HFFc6 (cell line): ENCODE measurements at regions not wholly inside any gene's neighbourhood (a gene's known extent, or its start where the extent isn't known, plus 50 kb on each side); places are given as distances from the start of the nearest gene placed in this dataset.
"Not testable (repeated sequence)": the region's sequence is repeated elsewhere in the genome, so short reads cannot be mapped to it uniquely, and the experiment has no call there.

ENCODE experiments used
- DNase-seq: peaks from one replicate; pipeline ENCODE4 v3.0.0-alpha.2; 2018
- H3K27ac Mint-ChIP-seq: 2 replicates; pipeline ENCODE4 v1.8.0; 2020; ENCODE audit warnings: mild to moderate bottlenecking, mixed read lengths
- H3K27me3 Mint-ChIP-seq: 2 replicates; pipeline ENCODE4 v1.8.0; 2021; ENCODE audit warnings: mild to moderate bottlenecking, moderate library complexity, mixed read lengths; ENCODE audit not compliant: insufficient read depth
- H3K36me3 Mint-ChIP-seq: 2 replicates; pipeline ENCODE4 v1.8.0; 2021; ENCODE audit warnings: low read depth, mixed read lengths
- H3K4me1 Mint-ChIP-seq: 2 replicates; pipeline ENCODE4 v1.8.0; 2020; ENCODE audit warnings: low read depth, mixed read lengths
- H3K4me3 Mint-ChIP-seq: 2 replicates; pipeline ENCODE4 v1.8.0; 2020; ENCODE audit warnings: mild to moderate bottlenecking, moderate library complexity, mixed read lengths
- H3K9me3 Mint-ChIP-seq: 2 replicates; pipeline ENCODE4 v1.8.0; 2020; ENCODE audit warnings: mild to moderate bottlenecking, mixed read lengths
- TF ChIP-seq, protein P1 (sequence below): fragments of 200-600 bp; sonication (generic); IDR thresholded peaks from 2 replicates; pipeline ENCODE4 v1.5.0; 2021; ENCODE audit warnings: antibody characterized with exemption, mild to moderate bottlenecking

DNA sequence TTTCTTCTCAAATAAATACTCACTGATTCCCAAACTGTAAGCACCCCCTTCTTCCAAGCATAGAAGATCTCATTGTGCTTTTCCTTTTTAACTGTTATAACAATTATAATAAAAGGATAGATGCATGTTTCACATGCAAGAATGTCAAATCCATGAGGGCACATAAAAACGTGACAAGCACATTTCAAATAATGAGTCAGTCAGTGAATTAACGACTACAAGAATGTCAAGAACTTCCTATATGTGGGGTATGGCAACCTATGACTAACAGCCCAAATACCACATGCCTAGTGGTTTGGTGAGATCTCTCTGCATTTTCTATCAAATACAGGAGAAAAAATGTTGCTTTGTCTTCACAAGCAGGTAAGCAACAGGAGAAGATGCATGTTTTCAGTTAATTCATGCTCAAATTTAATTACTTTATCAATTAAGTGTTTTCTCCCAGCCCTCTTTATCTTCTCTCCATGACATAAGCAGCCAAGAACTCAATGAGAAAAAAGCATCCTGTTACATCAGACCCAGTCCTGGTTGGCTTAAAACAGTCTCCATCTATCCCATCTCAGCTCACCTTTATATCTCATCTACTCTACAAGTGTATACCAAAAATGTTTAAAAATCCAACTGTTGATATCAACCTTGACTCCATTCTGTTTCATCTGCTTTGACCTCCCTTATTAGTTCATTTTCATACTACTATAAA, 181.5 kb upstream of the LMCD1 start:
- DNase-seq, result peak; percentile 75
- TF ChIP-seq, protein P1, sequence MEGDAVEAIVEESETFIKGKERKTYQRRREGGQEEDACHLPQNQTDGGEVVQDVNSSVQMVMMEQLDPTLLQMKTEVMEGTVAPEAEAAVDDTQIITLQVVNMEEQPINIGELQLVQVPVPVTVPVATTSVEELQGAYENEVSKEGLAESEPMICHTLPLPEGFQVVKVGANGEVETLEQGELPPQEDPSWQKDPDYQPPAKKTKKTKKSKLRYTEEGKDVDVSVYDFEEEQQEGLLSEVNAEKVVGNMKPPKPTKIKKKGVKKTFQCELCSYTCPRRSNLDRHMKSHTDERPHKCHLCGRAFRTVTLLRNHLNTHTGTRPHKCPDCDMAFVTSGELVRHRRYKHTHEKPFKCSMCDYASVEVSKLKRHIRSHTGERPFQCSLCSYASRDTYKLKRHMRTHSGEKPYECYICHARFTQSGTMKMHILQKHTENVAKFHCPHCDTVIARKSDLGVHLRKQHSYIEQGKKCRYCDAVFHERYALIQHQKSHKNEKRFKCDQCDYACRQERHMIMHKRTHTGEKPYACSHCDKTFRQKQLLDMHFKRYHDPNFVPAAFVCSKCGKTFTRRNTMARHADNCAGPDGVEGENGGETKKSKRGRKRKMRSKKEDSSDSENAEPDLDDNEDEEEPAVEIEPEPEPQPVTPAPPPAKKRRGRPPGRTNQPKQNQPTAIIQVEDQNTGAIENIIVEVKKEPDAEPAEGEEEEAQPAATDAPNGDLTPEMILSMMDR, result no peak
- Mint-ChIP-seq H3K27me3 (no peaks in the 10 kb centered on the region), H3K9me3 (no peaks in the 10 kb centered on the region), H3K27ac (no peak overlapping the region), H3K4me1 (no peaks in the 10 kb centered on the region), H3K36me3 (no peaks in the 10 kb centered on the region), H3K4me3 (no peak overlapping the region)

DNA sequence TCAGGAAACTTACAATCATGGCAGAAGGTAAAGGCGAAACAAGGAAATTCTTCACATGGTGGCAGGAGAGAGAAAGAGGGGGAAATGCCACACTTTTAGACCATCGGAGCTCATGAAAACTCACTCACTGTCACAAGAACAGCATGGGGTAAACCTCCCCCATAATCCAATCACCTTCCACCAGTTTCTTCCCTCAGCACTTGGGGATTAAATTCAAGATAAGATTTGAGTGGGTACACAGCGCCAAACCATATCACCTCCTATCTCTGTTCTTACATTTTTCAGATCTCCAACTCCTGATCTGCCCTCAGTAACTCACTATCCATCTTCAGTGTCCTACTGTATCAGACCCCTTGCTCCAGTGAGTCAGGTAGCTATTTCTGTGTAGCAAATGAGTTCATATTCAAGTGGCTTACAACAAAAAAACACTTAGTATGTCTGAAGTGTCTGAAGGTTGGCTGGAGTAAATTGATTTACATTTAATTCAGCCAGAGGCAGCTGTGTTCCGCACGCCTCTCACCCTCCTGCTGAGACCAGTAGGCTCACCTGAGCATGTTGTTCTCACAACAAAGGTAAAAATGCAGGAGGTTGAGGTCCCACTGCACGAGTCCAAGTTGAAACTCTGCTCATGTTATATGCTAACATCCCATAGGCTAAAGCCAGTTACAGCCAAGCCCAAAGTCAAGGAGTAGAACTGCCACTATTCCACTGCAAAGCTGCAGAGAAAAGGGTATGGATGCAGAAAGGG, 180.7 kb upstream of the LMCD1 start:
- no peak for DNase-seq
- H3K4me1 Mint-ChIP-seq, result no peaks in the 10 kb centered on the region

DNA sequence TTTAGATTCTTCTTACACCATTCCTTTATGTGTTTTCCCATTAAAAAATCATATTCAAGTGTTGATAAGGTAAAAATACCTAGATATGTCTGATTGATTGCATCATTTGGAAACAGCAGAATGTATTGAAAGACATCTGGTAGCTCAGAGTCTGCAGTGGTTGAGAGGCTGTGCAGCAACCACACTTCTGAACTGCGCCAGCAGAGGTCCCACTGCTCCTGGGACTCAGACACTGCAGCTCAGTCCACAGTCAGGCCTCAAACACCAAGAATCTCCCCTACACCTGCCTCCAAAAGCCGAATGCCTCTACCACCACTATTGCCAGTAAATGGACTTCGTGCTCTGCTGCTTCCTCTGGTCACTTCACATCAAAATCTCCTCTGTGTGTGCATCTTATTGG, 176.9 kb upstream of the LMCD1 start:
- no peak overlapping the region for H3K27ac Mint-ChIP-seq
- TF ChIP-seq, protein P1, result peak; percentile 77
- no peaks in the 10 kb centered on the region for H3K4me1 Mint-ChIP-seq
- peak; percentile 27 for DNase-seq
- peaks cover 12% of the 10 kb centered on the region for H3K27me3 Mint-ChIP-seq
- H3K9me3 Mint-ChIP-seq, result no peaks in the 10 kb centered on the region
- H3K4me3 Mint-ChIP-seq, result no peak overlapping the region
- H3K36me3 Mint-ChIP-seq, result no peaks in the 10 kb centered on the region

More for the DNA sequence above, 180.7 kb upstream of the LMCD1 start:
- Mint-ChIP-seq H3K27ac (no peak overlapping the region), H3K4me3 (no peak overlapping the region), H3K27me3 (no peaks in the 10 kb centered on the region), H3K9me3 (no peaks in the 10 kb centered on the region), H3K36me3 (no peaks in the 10 kb centered on the region)
- TF ChIP-seq, protein P1, result no peak

DNA sequence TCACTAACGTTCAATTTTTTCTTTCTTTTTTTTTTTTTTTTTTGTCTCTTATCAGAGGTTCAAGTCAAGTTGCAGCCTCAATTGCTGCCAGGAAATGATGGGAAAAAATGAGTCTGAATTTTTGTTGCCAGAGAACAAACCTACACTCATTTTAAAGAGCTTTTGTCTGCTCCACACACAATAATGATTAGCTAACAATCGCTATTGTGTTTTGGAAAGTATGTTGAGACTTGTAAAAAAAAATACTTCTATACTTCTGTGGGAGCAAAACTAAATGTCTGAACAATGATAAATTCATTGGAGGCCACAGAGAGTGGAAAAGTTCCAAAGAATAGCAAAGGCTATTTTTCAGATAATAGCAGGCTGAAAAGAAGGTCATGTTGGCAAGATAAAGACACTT, 176.3 kb upstream of the LMCD1 start:
- TF ChIP-seq, protein P1, result no peak
- Mint-ChIP-seq H3K9me3 (no peaks in the 10 kb centered on the region), H3K27me3 (peaks cover 12% of the 10 kb centered on the region), H3K4me3 (no peak overlapping the region), H3K27ac (no peak overlapping the region), H3K36me3 (no peaks in the 10 kb centered on the region), H3K4me1 (no peaks in the 10 kb centered on the region)
- no peak for DNase-seq

DNA sequence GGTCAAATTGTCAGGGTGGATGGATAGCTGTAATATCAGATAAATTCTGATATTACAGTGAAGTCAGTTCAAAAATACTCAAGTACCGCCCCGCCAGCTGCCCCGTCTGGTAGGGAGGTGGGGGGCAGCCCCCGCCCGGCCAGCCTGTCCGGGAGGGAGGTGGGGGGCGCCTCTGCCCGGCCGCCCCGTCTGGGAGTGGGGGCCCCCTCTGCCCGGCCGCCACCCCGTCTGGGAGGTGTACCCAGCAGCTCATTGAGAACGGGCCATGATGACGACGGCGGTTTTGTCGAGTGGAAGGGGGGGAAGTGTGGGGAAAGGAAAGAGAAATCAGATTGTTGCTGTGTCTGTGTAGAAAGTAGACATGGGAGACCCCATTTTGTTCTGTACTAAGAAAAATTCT, 175.8 kb upstream of the LMCD1 start:
- not testable (repeated sequence) for H3K9me3 Mint-ChIP-seq, H3K4me1 Mint-ChIP-seq, DNase-seq, H3K27ac Mint-ChIP-seq, H3K4me3 Mint-ChIP-seq, H3K36me3 Mint-ChIP-seq
- peaks cover 12% of the 10 kb centered on the region for H3K27me3 Mint-ChIP-seq

DNA sequence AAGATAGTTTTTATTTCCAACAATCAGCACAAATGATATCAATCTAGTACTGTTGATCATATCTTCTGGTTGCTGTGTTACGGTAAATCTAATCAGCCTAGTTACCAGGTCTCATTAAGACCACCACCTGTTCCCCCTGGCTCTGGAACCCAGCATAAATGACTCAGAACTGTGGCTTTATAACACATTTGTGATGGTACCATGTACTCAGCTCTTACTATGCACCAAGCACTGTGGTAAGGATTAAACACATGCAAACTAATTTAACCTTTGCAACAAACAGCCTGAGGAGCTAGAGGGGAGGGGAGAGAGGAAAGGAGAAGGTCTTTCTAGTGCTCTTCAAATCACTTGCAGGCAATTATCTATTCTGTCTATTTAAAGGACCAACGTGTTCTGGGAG, 173.9 kb upstream of the LMCD1 start:
- Mint-ChIP-seq H3K27me3 (peaks cover 13% of the 10 kb centered on the region), H3K9me3 (no peaks in the 10 kb centered on the region), H3K36me3 (no peaks in the 10 kb centered on the region), H3K4me3 (no peak overlapping the region), H3K27ac (no peak overlapping the region), H3K4me1 (no peaks in the 10 kb centered on the region)
- DNase-seq, result no peak
- TF ChIP-seq, protein P1, result no peak
